Spleen (tissue), 11 donors: ENCODE measurements at regions not wholly inside any gene's neighbourhood (a gene's known extent, or its start where the extent isn't known, plus 50 kb on each side); places are given as distances from the start of the nearest gene placed in this dataset.

ENCODE experiments used
- DNase-seq: peaks from one replicate; pipeline ENCODE4 v3.0.0-alpha.2; 2020
- H3K27ac ChIP-seq, 8 donors: fragments of 200-600 bp; sonication (generic) in 7 of 8; 1 replicate in 4 of 8; 2 replicates in 4 of 8; pipeline versions ENCODE4 v1.5.0 to v1.8.0; 2016 to 2021; ENCODE audit warnings: inconsistent platforms in 4 of 8, mild to moderate bottlenecking in 4 of 8, moderate library complexity in 1 of 8
- H3K27me3 ChIP-seq, 7 donors: fragments of 200-600 bp; sonication (generic) in 6 of 7; replicated peaks in 1 of 7; 1 replicate in 4 of 7; 2 replicates in 3 of 7; pipeline versions ENCODE4 v1.5.0 to v1.8.0; 2016 to 2021; ENCODE audit warnings: inconsistent platforms in 3 of 7, mild to moderate bottlenecking in 1 of 7
- H3K36me3 ChIP-seq, 6 donors: fragments of 200-600 bp; sonication (generic) in 5 of 6; 1 replicate in 4 of 6; 2 replicates in 2 of 6; pipeline versions ENCODE4 v1.5.0 to v1.8.0; 2016 to 2021; ENCODE audit warnings: inconsistent platforms in 2 of 6
- H3K4me1 ChIP-seq, 6 donors: fragments of 200-600 bp; sonication (generic) in 5 of 6; 1 replicate in 3 of 6; 2 replicates in 3 of 6; pipeline versions ENCODE4 v1.5.0 to v1.8.0; 2016 to 2021; ENCODE audit warnings: inconsistent platforms in 3 of 6
- H3K4me3 ChIP-seq, 8 donors: fragments of 200-600 bp; sonication (generic) in 7 of 8; 1 replicate in 4 of 8; 2 replicates in 4 of 8; pipeline versions ENCODE4 v1.5.0 to v1.8.0; 2016 to 2021; ENCODE audit warnings: inconsistent platforms in 4 of 8, mild to moderate bottlenecking in 4 of 8, moderate library complexity in 2 of 8
- H3K9me3 ChIP-seq, 8 donors: fragments of 200-600 bp; sonication (generic) in 7 of 8; 1 replicate in 4 of 8; 2 replicates in 4 of 8; pipeline versions ENCODE4 v1.5.0 to v1.8.0; 2016 to 2021; ENCODE audit warnings: inconsistent platforms in 4 of 8
- CTCF ChIP-seq, 11 experiments: fragments of 200-600 bp in 7 of 11; fragments of 450-650 bp in 4 of 11; sonication (generic) in 4 of 11; IDR thresholded peaks in 8 of 11; conservative IDR thresholded peaks in 3 of 11; 1 replicate in 7 of 11; 2 replicates in 4 of 11; pipeline versions ENCODE4 v1.4.0 to v1.8.0; 2016 to 2021; ENCODE audit warnings: antibody characterized with exemption in 11 of 11, inconsistent platforms in 4 of 11, mild to moderate bottlenecking in 1 of 11
- POLR2A ChIP-seq, 3 donors: fragments of 450-650 bp; IDR thresholded peaks; one replicate each; pipeline ENCODE4 v1.5.1; 2017; ENCODE audit warnings: antibody characterized with exemption in 3 of 3, mild to moderate bottlenecking in 1 of 3
- POLR2AphosphoS5 ChIP-seq, 3 donors: sonication (generic); formaldehyde crosslinking; IDR thresholded peaks; one replicate each; pipeline ENCODE4 v1.5.1; 2017; ENCODE audit warnings: antibody characterized with exemption in 3 of 3
- WGBS, 5 donors: extraction: QIAGEN DNeasy Blood & Tissue Kit in 3 of 5; methylation state at CpG; one replicate each; pipeline versions ENCODE4 v1.1.5 to v1.1.7; 2013 to 2018; 5-methylcytosine and 5-hydroxymethylcytosine counted together
- intact Hi-C: fragments of 100-400 bp; cut with DNase I; formaldehyde crosslinking; loops from one replicate; pipeline ENCODE4 v1.15.0; 2023; ENCODE audit warnings: low total_unique reads
- donor health status: healthy with polysubstance abuse.
- donor health status: DM: no; HTN: no; CAD: no; lungs with moderate emphysema.
- donor health status: DM: no; HTN: no; CAD: no.
- donor health status: Bipolar disorder and iron deficiency.
- donor health status: healthy.
- donor health status: DM: no; HTN: no; CAD: no.
- donor health status: DM: yes; HTN: yes; CAD: no.

DNA sequence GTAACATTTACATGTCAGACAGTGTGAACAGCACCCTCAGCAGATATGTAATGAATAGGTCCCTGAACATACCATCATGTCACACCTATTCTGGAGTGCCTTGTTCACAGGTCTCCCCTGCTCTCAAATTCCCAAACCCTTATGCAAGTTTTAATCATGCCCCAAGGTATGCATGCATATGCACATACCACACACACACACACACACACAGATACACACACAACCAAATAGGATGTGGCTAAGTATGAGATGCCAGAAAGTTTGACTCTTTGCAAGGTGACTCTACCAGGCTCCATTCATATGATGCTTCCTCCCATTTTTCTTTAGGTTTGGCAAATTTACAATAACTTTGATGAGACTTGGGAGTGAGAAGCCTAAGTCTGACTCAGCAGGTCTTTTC is 243.8 kb upstream of the IRAK1BP1 start:
- DNase-seq, result no peak
- Histone ChIP-seq H3K36me3 (no peaks in the 10 kb centered on the region), H3K27ac (no peak overlapping the region), H3K27me3 (no peaks in the 10 kb centered on the region), H3K4me3 (no peak overlapping the region), H3K9me3 (no peaks in the 10 kb centered on the region), H3K4me1 (no peaks in the 10 kb centered on the region)
- intact Hi-C loops, result no loop called here
- TF ChIP-seq POLR2AphosphoS5 (IDR thresholded peaks at IDR 0.05) (no peak), CTCF (IDR thresholded peaks at IDR 0.05 in 8 of 11, conservative IDR thresholded peaks at IDR 0.05 in 3 of 11) (no peak), POLR2A (IDR thresholded peaks at IDR 0.05) (no peak)

DNA sequence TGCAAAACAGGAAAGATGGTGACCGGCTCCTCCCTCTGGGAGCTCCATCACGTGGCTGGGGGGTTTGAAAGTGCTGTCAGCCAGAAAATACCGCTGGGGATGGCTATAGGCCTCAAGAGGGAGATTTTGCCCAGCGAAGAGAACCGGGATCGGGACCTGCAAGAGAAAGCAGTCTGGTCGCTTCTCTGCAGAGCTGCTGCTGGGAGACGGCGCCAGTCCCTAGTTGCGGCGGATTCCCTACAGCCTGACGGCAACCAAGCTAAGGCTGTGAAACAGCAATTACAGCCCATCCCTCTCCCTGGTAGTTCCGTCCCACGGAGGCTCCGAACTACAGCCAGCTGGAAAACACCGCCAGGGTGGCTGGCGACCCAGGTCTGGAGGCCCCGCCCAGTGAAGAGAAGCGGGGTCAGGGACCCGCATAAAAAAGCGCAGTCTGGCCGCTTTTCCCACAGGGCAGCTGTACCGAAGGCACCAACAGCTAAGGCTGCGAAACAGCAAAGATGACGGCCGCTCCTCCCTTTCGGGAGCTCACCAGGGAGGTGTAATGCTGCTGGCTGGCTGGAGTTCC is 238.1 kb upstream of the IRAK1BP1 start:
- peak overlapping the region in 3 of 8 donors; percentile 12 to 14 (median 12) for H3K4me3 ChIP-seq
- H3K9me3 ChIP-seq, result no peaks in the 10 kb centered on the region
- H3K27me3 ChIP-seq, result peaks cover 0 to 13% (median 3%) of the 10 kb centered on the region in 7 donors
- H3K36me3 ChIP-seq, result no peaks in the 10 kb centered on the region
- no peak overlapping the region for H3K27ac ChIP-seq
- no peak for TF ChIP-seq CTCF (IDR thresholded peaks at IDR 0.05 in 8 of 11, conservative IDR thresholded peaks at IDR 0.05 in 3 of 11)
- no peak for TF ChIP-seq POLR2A (IDR thresholded peaks at IDR 0.05)
- no peak for TF ChIP-seq POLR2AphosphoS5 (IDR thresholded peaks at IDR 0.05)
- DNase-seq, result no peak
- intact Hi-C loops, result no loop called here
- 21 to 36% (median 29%) methylated on average over 14 to 27 of the region's 27 CpGs for WGBS, 5 donors
- no peaks in the 10 kb centered on the region for H3K4me1 ChIP-seq

- H3K9me3 ChIP-seq, result no peaks in the 10 kb centered on the region
- 85 to 91% (median 85%) methylated on average over 22 of the region's 22 CpGs for WGBS, 5 donors
- no peak overlapping the region for H3K4me3 ChIP-seq
- no peak for TF ChIP-seq CTCF (IDR thresholded peaks at IDR 0.05 in 8 of 11, conservative IDR thresholded peaks at IDR 0.05 in 3 of 11)
- DNase-seq, result no peak
- H3K27ac ChIP-seq, result no peak overlapping the region
- peaks cover 0 to 13% (median 3%) of the 10 kb centered on the region in 7 donors for H3K27me3 ChIP-seq
- H3K36me3 ChIP-seq, result no peaks in the 10 kb centered on the region
- no peaks in the 10 kb centered on the region for H3K4me1 ChIP-seq
- intact Hi-C loops, result no loop called here
Measured at GRCh38 chr6:78629836-78630235, 237.5 kb upstream of the IRAK1BP1 start.

DNA sequence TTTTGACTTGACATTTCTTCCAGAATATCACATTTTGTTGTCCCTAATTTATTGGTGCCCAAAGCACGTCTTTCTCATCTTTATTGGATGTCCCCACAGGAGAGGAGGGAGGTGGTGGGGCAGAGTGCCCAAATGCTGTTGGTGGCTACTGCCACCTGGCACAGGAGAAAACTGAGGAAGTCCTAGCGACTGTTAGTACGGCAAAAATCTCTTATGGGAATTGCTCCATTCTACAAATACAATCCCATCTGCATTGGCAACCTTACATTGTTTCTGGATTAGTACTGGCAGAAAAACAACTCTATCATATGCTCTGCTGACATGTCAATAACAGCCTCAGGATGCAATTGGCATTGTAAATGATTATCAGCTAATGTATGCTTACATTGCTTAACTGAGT is 235.4 kb upstream of the IRAK1BP1 start:
- Histone ChIP-seq H3K4me1 (no peaks in the 10 kb centered on the region), H3K27ac (no peak overlapping the region), H3K36me3 (no peaks in the 10 kb centered on the region), H3K4me3 (no peak overlapping the region), H3K27me3 (peaks cover 0 to 13% (median 3%) of the 10 kb centered on the region in 7 donors), H3K9me3 (no peaks in the 10 kb centered on the region)
- 38 to 68% (median 58%) methylated on average over 3 of the region's 3 CpGs for WGBS, 5 donors
- intact Hi-C loops, result no loop called here
- no peak for TF ChIP-seq CTCF (IDR thresholded peaks at IDR 0.05 in 8 of 11, conservative IDR thresholded peaks at IDR 0.05 in 3 of 11)
- no peak for TF ChIP-seq POLR2AphosphoS5 (IDR thresholded peaks at IDR 0.05)
- no peak for TF ChIP-seq POLR2A (IDR thresholded peaks at IDR 0.05)
- no peak for DNase-seq
